Femur (tissue), 1 donor: ENCODE measurements at regions not wholly inside any gene's neighbourhood (a gene's known extent, or its start where the extent isn't known, plus 50 kb on each side); places are given as distances from the start of the nearest gene placed in this dataset.
A peak's percentile ranks its signal among the peaks of the same experiment; 100 is the strongest.

Experiments used
- DNase-seq: peaks from one replicate; pipeline ENCODE4 v3.0.0-alpha.2; 2017

- DNase-seq: no peak
Observed at GRCh38 chr7:10036693-10037092, 937.0 kb upstream of the PHF14 start.

GRCh38 chr7:10038351-10038750, 935.3 kb upstream of the PHF14 start:
- no peak for DNase-seq

GRCh38 chr7:10040674-10041073, 933.0 kb upstream of the PHF14 start:
- DNase-seq: no peak

GRCh38 chr7:10070899-10071298, 902.8 kb upstream of the PHF14 start:
- no peak for DNase-seq

GRCh38 chr7:10075866-10076265, 897.8 kb upstream of the PHF14 start:
- no peak for DNase-seq

- DNase-seq: no peak
Observed at GRCh38 chr7:10076660-10077300, 896.9 kb upstream of the PHF14 start.

- DNase-seq: no peak
Observed at GRCh38 chr7:10079572-10079971, 894.1 kb upstream of the PHF14 start.

GRCh38 chr7:10082896-10083295, 890.8 kb upstream of the PHF14 start:
- no peak for DNase-seq

GRCh38 chr7:10083766-10084165, 889.9 kb upstream of the PHF14 start:
- DNase-seq: no peak

- DNase-seq: no peak
Observed at GRCh38 chr7:10085231-10085630, 888.4 kb upstream of the PHF14 start.

GRCh38 chr7:10100572-10100971, 873.1 kb upstream of the PHF14 start:
- no peak for DNase-seq

- no peak for DNase-seq
Observed at GRCh38 chr7:10101351-10101750, 872.3 kb upstream of the PHF14 start.

- no peak for DNase-seq
Observed at GRCh38 chr7:10104292-10104691, 869.4 kb upstream of the PHF14 start.

- DNase-seq: no peak
Observed at GRCh38 chr7:10106609-10107008, 867.1 kb upstream of the PHF14 start.

- no peak for DNase-seq
Observed at GRCh38 chr7:10116511-10116910, 857.2 kb upstream of the PHF14 start.

GRCh38 chr7:10117815-10118214, 855.9 kb upstream of the PHF14 start:
- no peak for DNase-seq

- DNase-seq: no peak
Observed at GRCh38 chr7:10120936-10121335, 852.7 kb upstream of the PHF14 start.

- peak; percentile 48 for DNase-seq
Observed at GRCh38 chr7:10121631-10122030, 852.0 kb upstream of the PHF14 start.

GRCh38 chr7:10122551-10123100, 851.0 kb upstream of the PHF14 start:
- peak; percentile 70 for DNase-seq

GRCh38 chr7:10128748-10129147, 844.9 kb upstream of the PHF14 start:
- no peak for DNase-seq

GRCh38 chr7:10138087-10138854, 835.4 kb upstream of the PHF14 start:
- DNase-seq: no peak

GRCh38 chr7:10146271-10146670, 827.4 kb upstream of the PHF14 start:
- no peak for DNase-seq

GRCh38 chr7:10156972-10157371, 816.7 kb upstream of the PHF14 start:
- no peak for DNase-seq

GRCh38 chr7:10181996-10182395, 791.7 kb upstream of the PHF14 start:
- no peak for DNase-seq
